ENCODE measurements at regions not wholly inside any gene's neighbourhood (a gene's known extent, or its start where the extent isn't known, plus 50 kb on each side); places are given as distances from the start of the nearest gene placed in this dataset.

DNA sequence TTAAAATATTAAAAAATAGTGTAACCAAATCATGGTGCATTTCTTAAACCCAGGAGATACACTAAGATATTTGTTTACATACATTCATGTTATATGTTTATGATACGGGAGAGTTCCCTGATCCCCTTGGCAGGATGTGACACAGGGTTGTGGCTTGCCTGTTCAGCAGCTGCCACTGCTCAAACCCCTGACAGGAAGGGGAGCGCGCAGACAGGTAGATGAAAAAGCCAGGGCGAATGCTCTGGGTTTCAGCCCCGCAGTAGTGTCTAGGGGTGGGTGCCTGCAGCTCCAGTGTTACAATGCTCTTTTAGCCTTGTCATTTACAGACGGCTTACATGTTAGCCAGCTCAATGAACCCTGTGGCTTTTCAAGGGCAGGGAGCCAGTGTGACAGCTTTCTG lies 1343.8 kb upstream of the IGFBP7 start:
- DNase-seq: no peak
- H3K4me1 ChIP-seq: no peaks in the 10 kb centered on the region
- intact Hi-C loops (cut with DNase I): no loop called here
- no peaks in the 10 kb centered on the region for H3K9me3 ChIP-seq
- H3K27me3 ChIP-seq: no peaks in the 10 kb centered on the region
- WGBS, 2 donors: 74 to 84% methylated on average over 6 of the region's 6 CpGs
- H3K4me3 ChIP-seq (replicated peaks in 1 of 3): no peak overlapping the region
- no peaks in the 10 kb centered on the region for H3K36me3 ChIP-seq
- no peak overlapping the region for H3K27ac ChIP-seq
- no peak for TF ChIP-seq POLR2A (IDR thresholded peaks at IDR 0.05)
- TF ChIP-seq, protein P1, sequence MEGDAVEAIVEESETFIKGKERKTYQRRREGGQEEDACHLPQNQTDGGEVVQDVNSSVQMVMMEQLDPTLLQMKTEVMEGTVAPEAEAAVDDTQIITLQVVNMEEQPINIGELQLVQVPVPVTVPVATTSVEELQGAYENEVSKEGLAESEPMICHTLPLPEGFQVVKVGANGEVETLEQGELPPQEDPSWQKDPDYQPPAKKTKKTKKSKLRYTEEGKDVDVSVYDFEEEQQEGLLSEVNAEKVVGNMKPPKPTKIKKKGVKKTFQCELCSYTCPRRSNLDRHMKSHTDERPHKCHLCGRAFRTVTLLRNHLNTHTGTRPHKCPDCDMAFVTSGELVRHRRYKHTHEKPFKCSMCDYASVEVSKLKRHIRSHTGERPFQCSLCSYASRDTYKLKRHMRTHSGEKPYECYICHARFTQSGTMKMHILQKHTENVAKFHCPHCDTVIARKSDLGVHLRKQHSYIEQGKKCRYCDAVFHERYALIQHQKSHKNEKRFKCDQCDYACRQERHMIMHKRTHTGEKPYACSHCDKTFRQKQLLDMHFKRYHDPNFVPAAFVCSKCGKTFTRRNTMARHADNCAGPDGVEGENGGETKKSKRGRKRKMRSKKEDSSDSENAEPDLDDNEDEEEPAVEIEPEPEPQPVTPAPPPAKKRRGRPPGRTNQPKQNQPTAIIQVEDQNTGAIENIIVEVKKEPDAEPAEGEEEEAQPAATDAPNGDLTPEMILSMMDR (IDR thresholded peaks at IDR 0.05): no peak

DNA sequence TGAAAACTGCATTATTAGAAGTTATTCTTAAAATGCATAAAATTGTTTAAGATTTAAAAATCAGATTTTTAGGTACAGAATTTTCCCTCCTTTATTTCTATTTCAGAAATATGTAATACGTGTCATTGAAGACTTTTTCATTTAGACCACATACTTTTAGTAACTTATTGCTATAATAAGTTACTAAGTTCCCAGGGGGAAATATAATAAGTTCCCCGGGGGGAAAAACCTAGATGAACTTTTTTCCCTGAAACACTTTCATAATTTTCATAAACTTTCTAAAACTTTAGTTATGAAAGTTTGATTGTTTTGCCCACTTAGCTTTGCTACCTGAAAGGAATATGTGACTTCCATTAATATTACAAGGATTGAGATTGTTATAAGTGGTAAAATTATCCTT lies 1341.5 kb upstream of the IGFBP7 start:
- no peak for TF ChIP-seq POLR2A (IDR thresholded peaks at IDR 0.05)
- TF ChIP-seq, protein P1 (IDR thresholded peaks at IDR 0.05): no peak
- no peak overlapping the region for H3K27ac ChIP-seq
- 70 to 92% methylated on average over 2 of the region's 2 CpGs for WGBS, 2 donors
- no peak overlapping the region for H3K4me3 ChIP-seq (replicated peaks in 1 of 3)
- no peaks in the 10 kb centered on the region for H3K9me3 ChIP-seq
- DNase-seq: no peak
- H3K4me1 ChIP-seq: no peaks in the 10 kb centered on the region
- H3K36me3 ChIP-seq: no peaks in the 10 kb centered on the region
- H3K27me3 ChIP-seq: no peaks in the 10 kb centered on the region
- intact Hi-C loops (cut with DNase I): no loop called here

DNA sequence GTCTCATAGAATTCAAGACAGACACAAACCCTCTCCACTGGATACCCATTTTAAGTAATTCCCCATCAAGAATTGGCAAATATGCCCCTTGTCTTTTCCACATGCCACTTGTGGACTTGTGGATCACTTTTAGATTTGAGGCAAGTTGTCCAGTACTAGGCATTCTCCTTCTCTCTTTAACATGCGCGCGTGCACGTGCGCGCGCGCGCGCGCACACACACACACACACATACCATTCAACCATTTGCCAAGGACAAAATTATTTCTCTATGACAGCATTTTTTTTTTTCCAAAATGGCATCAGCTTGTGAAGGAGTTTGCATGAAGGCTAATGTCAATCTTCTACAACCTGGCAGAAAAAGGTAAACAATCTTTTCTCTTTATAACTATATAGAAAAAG lies 1325.7 kb upstream of the IGFBP7 start:
- Histone ChIP-seq H3K27ac (no peak overlapping the region), H3K9me3 (no peaks in the 10 kb centered on the region), H3K27me3 (no peaks in the 10 kb centered on the region), H3K4me3 (replicated peaks in 1 of 3) (no peak overlapping the region), H3K36me3 (no peaks in the 10 kb centered on the region), H3K4me1 (no peaks in the 10 kb centered on the region)
- intact Hi-C loops (cut with DNase I): no loop called here
- DNase-seq: no peak
- WGBS, 2 donors: 84 to 99% methylated on average over 11 of the region's 11 CpGs
- TF ChIP-seq, protein P1 (IDR thresholded peaks at IDR 0.05): no peak
- TF ChIP-seq POLR2A (IDR thresholded peaks at IDR 0.05): no peak

DNA sequence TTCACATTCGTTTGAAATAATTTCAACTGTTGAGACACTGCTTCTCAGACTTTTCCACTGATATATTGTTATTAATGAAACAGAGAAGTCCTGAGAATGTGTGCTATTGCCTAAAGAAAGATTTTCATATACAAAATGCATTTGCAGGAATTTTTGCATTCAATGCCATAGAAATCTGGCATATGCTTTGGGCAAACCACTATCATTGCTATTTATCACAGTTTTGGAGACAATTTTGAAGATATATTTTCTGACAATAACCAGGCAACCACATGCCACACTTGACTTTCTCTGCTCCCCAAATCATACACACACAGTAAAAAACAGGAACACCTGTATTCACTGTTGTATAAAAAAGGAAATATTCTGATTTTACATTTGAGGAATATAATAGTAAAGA lies 1303.7 kb upstream of the IGFBP7 start:
- Histone ChIP-seq H3K36me3 (no peaks in the 10 kb centered on the region), H3K4me1 (no peaks in the 10 kb centered on the region), H3K27me3 (no peaks in the 10 kb centered on the region), H3K27ac (no peak overlapping the region), H3K9me3 (no peaks in the 10 kb centered on the region), H3K4me3 (replicated peaks in 1 of 3) (no peak overlapping the region)
- intact Hi-C loops (cut with DNase I): no loop called here
- DNase-seq: no peak
- TF ChIP-seq, protein P1 (IDR thresholded peaks at IDR 0.05): no peak
- no peak for TF ChIP-seq POLR2A (IDR thresholded peaks at IDR 0.05)
- 38 to 94% methylated on average over 1 of the region's 1 CpG for WGBS, 2 donors

DNA sequence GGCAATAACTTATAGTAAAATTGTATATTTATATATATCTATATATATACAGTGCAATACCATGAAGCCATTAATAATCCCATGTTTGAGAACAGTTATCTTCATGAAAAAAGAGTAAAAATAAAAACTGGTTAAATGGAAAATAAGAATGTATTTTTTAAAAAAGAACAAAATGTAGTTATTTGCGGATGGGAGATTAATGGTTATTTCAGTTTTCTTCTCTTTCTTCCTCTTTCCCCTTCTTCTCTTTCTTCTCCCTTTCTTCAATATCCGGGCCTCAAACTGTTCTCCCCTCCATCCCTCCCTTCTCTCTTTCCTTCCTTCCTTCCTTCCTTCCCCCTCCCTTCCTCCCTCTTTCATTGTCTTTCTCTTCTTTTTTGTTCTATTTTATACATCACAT lies 1301.7 kb upstream of the IGFBP7 start:
- no peaks in the 10 kb centered on the region for H3K36me3 ChIP-seq
- no peak for DNase-seq
- H3K9me3 ChIP-seq: no peaks in the 10 kb centered on the region
- no peaks in the 10 kb centered on the region for H3K27me3 ChIP-seq
- 81 to 83% methylated on average over 2 of the region's 2 CpGs for WGBS, 2 donors
- intact Hi-C loops (cut with DNase I): no loop called here
- no peak overlapping the region for H3K4me3 ChIP-seq (replicated peaks in 1 of 3)
- no peaks in the 10 kb centered on the region for H3K4me1 ChIP-seq
- TF ChIP-seq, protein P1 (IDR thresholded peaks at IDR 0.05): no peak
- no peak for TF ChIP-seq POLR2A (IDR thresholded peaks at IDR 0.05)
- H3K27ac ChIP-seq: no peak overlapping the region
